MM.1S (cell line): ENCODE measurements at regions not wholly inside any gene's neighbourhood (a gene's known extent, or its start where the extent isn't known, plus 50 kb on each side); places are given as distances from the start of the nearest gene placed in this dataset.

Experiments used
- DNase-seq: peaks from one replicate; pipeline ENCODE4 v3.0.0-alpha.2; 2015
- H2AFZ ChIP-seq: fragments of 300-600 bp; sonication (generic); 2 replicates; pipeline ENCODE4 v1.6.0; 2016; ENCODE audit warnings: antibody characterized with exemption, low read length
- H3F3A ChIP-seq: fragments of 300-600 bp; sonication (generic); 2 replicates; pipeline ENCODE4 v1.6.1; 2016; ENCODE audit warnings: mild to moderate bottlenecking, antibody characterized with exemption, low read length, moderate library complexity, mixed read lengths; ENCODE audit not compliant: insufficient read depth
- H3K27ac ChIP-seq: fragments of 300-600 bp; sonication (generic); 2 replicates; pipeline ENCODE4 v1.5.1; 2016; ENCODE audit warnings: mild to moderate bottlenecking, low read length
- H3K27me3 ChIP-seq: fragments of 300-600 bp; sonication (generic); replicated peaks from 2 replicates; pipeline ENCODE4 v1.6.0; 2016; ENCODE audit warnings: low read length; ENCODE audit not compliant: insufficient read depth
- H3K36me3 ChIP-seq: fragments of 300-600 bp; sonication (generic); replicated peaks from 2 replicates; pipeline ENCODE4 v1.6.1; 2016; ENCODE audit warnings: mild to moderate bottlenecking, low read length, mixed read lengths; ENCODE audit not compliant: insufficient read depth
- H3K4me1 ChIP-seq: fragments of 300-600 bp; sonication (generic); 2 replicates; pipeline ENCODE4 v1.6.1; 2016; ENCODE audit warnings: low read length, mixed read lengths
- H3K4me2 ChIP-seq: fragments of 300-600 bp; sonication (generic); 2 replicates; pipeline ENCODE4 v1.6.0; 2016; ENCODE audit warnings: low read depth, low read length
- H3K4me3 ChIP-seq: fragments of 300-600 bp; sonication (generic); 2 replicates; pipeline ENCODE4 v1.5.1; 2016; ENCODE audit warnings: low read length, mixed read lengths
- H3K79me2 ChIP-seq: fragments of 300-600 bp; sonication (generic); 2 replicates; pipeline ENCODE4 v1.6.1; 2016; ENCODE audit warnings: mixed run types, low read length, mixed read lengths
- H3K9ac ChIP-seq: fragments of 300-600 bp; sonication (generic); 2 replicates; pipeline ENCODE4 v1.6.1; 2016; ENCODE audit warnings: low read length, mixed read lengths
- H3K9me2 ChIP-seq: fragments of 300-600 bp; sonication (generic); replicated peaks from 2 replicates; pipeline ENCODE4 v1.6.1; 2016; ENCODE audit warnings: mild to moderate bottlenecking, low read length, mixed read lengths; ENCODE audit not compliant: insufficient read depth
- H3K9me3 ChIP-seq: fragments of 300-600 bp; sonication (generic); replicated peaks from 2 replicates; pipeline ENCODE4 v1.6.1; 2016; ENCODE audit warnings: mild to moderate bottlenecking, low read length, mixed read lengths; ENCODE audit not compliant: insufficient read depth
- H4K20me1 ChIP-seq: fragments of 300-600 bp; sonication (generic); 2 replicates; pipeline ENCODE4 v1.6.1; 2016; ENCODE audit warnings: mild to moderate bottlenecking, low read length, moderate library complexity, mixed read lengths; ENCODE audit not compliant: insufficient read depth
- CTCF ChIP-seq: fragments of 300-600 bp; sonication (generic); IDR thresholded peaks from 2 replicates; pipeline ENCODE4 v1.5.1; 2016; ENCODE audit warnings: antibody characterized with exemption, low read length, mixed read lengths
- EZH2 ChIP-seq: fragments of 300-600 bp; sonication (generic); optimal IDR thresholded peaks from 2 replicates; pipeline ENCODE3; 2017; ENCODE audit warnings: low read depth, mild to moderate bottlenecking, antibody characterized with exemption, low read length, mixed read lengths
- EZH2phosphoT487 ChIP-seq: fragments of 300-600 bp; sonication (generic); IDR thresholded peaks from 2 replicates; pipeline ENCODE4 v1.6.1; 2018; ENCODE audit warnings: antibody characterized with exemption, low read length

DNA sequence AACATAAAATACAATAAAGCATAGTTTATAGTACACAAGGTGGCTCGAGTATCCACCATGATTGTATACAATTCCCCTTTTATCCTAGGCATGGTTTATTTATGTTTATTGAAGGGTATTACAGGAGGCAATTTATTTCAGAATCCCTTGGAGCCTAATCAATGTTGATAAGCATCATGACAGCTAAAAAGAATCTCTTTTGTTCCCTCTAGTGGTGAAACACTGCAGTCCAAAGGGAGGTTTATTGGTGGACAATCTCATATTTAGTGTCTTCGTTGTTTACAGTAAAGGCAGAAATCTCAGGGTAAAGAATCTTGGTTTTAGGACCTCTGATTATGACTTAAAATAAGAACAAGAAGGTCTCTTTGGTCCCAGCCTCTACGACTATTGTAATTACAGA, 1712.5 kb downstream of the C4orf33 start:
- H3K9ac ChIP-seq: no peak overlapping the region
- no peak overlapping the region for H3K4me3 ChIP-seq
- DNase-seq: peak; percentile 61

DNA sequence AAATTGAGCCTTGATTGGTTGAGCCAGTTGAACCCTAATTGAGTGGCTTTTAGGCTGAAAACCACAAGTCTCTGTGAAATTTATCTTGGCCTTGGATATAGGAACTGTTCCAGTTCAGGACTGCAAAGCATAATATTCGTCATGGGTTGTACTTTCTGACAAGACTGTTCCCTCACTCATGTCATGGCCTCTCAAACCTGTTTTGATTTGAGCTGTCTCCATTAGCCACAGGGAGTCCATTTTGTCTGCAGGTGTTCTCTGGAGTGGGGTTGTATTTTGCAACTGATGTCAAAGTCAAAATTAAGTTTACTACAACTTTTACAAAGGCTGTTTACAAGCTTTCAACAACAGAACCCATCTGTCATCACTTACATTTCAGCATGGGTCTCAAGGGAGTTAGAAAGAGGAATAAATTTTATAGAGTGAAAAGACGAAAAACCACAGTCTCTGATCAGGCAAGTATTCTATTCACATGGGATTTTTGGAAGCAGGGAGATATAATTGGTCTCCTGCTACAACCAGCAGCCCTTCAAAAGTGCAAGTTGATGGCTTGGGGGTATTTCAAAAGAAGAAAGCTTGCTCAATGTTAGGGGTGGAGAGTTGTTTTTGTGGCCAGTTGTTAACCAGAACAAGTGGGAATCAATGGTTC, 1716.3 kb downstream of the C4orf33 start:
- peaks cover 30% of the 10 kb centered on the region for H3K4me1 ChIP-seq
- H3K27ac ChIP-seq: no peak overlapping the region
- H2AFZ ChIP-seq: no peak overlapping the region
- H3K79me2 ChIP-seq: no peaks in the 10 kb centered on the region
- TF ChIP-seq EZH2phosphoT487 (no peak), EZH2 (no peak), CTCF (no peak)
- H3K9me2 ChIP-seq: no peaks in the 10 kb centered on the region
- peaks cover 9% of the 10 kb centered on the region; the same call in 1 of the 2 replicates for H3F3A ChIP-seq
- H3K27me3 ChIP-seq: no peaks in the 10 kb centered on the region
- H3K9me3 ChIP-seq: no peaks in the 10 kb centered on the region
- no peak for DNase-seq
- H3K4me2 ChIP-seq: no peak overlapping the region
- H3K4me3 ChIP-seq: no peak overlapping the region
- no peaks in the 10 kb centered on the region for H4K20me1 ChIP-seq
- no peak overlapping the region for H3K9ac ChIP-seq
- H3K36me3 ChIP-seq: no peaks in the 10 kb centered on the region

More for the DNA sequence above, 1712.5 kb downstream of the C4orf33 start:
- Histone ChIP-seq H3K4me1 (peaks cover 14% of the 10 kb centered on the region), H4K20me1 (no peaks in the 10 kb centered on the region), H3K36me3 (no peaks in the 10 kb centered on the region), H3K27ac (no peak overlapping the region), H3K9me2 (no peaks in the 10 kb centered on the region), H2AFZ (peak overlapping the region; percentile 41), H3K4me2 (peak overlapping the region; percentile 25; the same call in 1 of the 2 replicates), H3K9me3 (no peaks in the 10 kb centered on the region), H3F3A (no peaks in the 10 kb centered on the region), H3K79me2 (no peaks in the 10 kb centered on the region), H3K27me3 (no peaks in the 10 kb centered on the region)
- no peak for TF ChIP-seq EZH2
- peak; percentile 83 for TF ChIP-seq CTCF

- Histone ChIP-seq H3K4me3 (no peak overlapping the region), H3K27ac (peak overlapping the region; percentile 74; the same call in 1 of the 2 replicates), H3F3A (peaks cover 9% of the 10 kb centered on the region; the same call in 1 of the 2 replicates), H3K4me1 (peaks cover 22% of the 10 kb centered on the region), H3K4me2 (peak overlapping the region; percentile 10; the same call in 1 of the 2 replicates), H4K20me1 (no peaks in the 10 kb centered on the region), H3K9ac (0 out of 2 replicates have a peak overlapping the region, but pooled peaks have one; percentile 15), H3K9me2 (no peaks in the 10 kb centered on the region), H2AFZ (no peak overlapping the region), H3K36me3 (no peaks in the 10 kb centered on the region), H3K27me3 (no peaks in the 10 kb centered on the region), H3K79me2 (no peaks in the 10 kb centered on the region), H3K9me3 (no peaks in the 10 kb centered on the region)
- DNase-seq: peak; percentile 85
- TF ChIP-seq CTCF (no peak), EZH2 (no peak), EZH2phosphoT487 (no peak)
Observed at GRCh38 chr4:130814896-130815295, 1718.9 kb downstream of the C4orf33 start.
